H1 (cell line): ENCODE measurements at regions not wholly inside any gene's neighbourhood (a gene's known extent, or its start where the extent isn't known, plus 50 kb on each side); places are given as distances from the start of the nearest gene placed in this dataset.

Experiments used
- CTCF ChIA-PET: fragments of 300-600 bp; sonication (Branson Sonifier 250); formaldehyde crosslinking; loops from one replicate; lab custom pipeline; 2021; ENCODE audit not compliant: partially characterized antibody; lab: Charles Lee
- POLR2A ChIA-PET: fragments of 300-600 bp; sonication (Branson Sonifier 250); formaldehyde crosslinking; loops from one replicate; lab custom pipeline; 2021; ENCODE audit warnings: inconsistent platforms; ENCODE audit not compliant: partially characterized antibody; lab: Charles Lee
- DNase-seq, 2 experiments: peaks; one replicate each; pipeline versions ENCODE4 v3.0.0 to v3.0.0-alpha.2; 2010 to 2022; ENCODE audit warnings: low spot score in 2 of 2, low read depth in 1 of 2, mixed read lengths in 1 of 2
- FAIRE-seq: peaks from 2 replicates; lab custom pipeline; 2011; peaks lifted over from hg19 to GRCh38; lab: Jason Lieb, UNC
- H2AFZ ChIP-seq: 2 replicates; pipeline ENCODE4 v1.8.1; 2012; ENCODE audit warnings: low read length, inconsistent platforms
- H2AK5ac ChIP-seq: 2 replicates; pipeline ENCODE4 v1.6.1; 2013; ENCODE audit warnings: low read depth, low read length
- H2BK120ac ChIP-seq: replicated peaks from 2 replicates; pipeline ENCODE3; 2013; ENCODE audit warnings: low read depth, low read length, inconsistent platforms
- H2BK12ac ChIP-seq: 2 replicates; pipeline ENCODE4 v1.6.1; 2013; ENCODE audit warnings: low read depth, low read length
- H2BK15ac ChIP-seq: 2 replicates; pipeline ENCODE4 v1.6.1; 2013; ENCODE audit warnings: low read length
- H2BK20ac ChIP-seq: 2 replicates; pipeline ENCODE4 v1.6.1; 2013; ENCODE audit warnings: low read length
- H2BK5ac ChIP-seq: 2 replicates; pipeline ENCODE4 v1.6.1; 2013; ENCODE audit warnings: low read depth, low read length
- H3K14ac ChIP-seq: 2 replicates; pipeline ENCODE4 v1.6.1; 2013; ENCODE audit warnings: inconsistent platforms; ENCODE audit not compliant: insufficient read length
- H3K18ac ChIP-seq: 2 replicates; pipeline ENCODE4 v1.6.1; 2013; ENCODE audit warnings: low read length; ENCODE audit errors: extremely low read depth
- H3K23ac ChIP-seq: 2 replicates; pipeline ENCODE4 v1.6.1; 2013; ENCODE audit warnings: inconsistent platforms; ENCODE audit not compliant: insufficient read length
- H3K23me2 ChIP-seq: 2 replicates; pipeline ENCODE4 v1.6.1; 2013; ENCODE audit warnings: low read depth, low read length
- H3K27ac ChIP-seq: 2 replicates; pipeline ENCODE4 v1.6.1; 2011; ENCODE audit warnings: low read depth, low read length, inconsistent platforms
- H3K27me3 ChIP-seq, 4 experiments: replicated peaks in 1 of 4; 1 replicate in 1 of 4; 2 replicates in 3 of 4; pipeline versions ENCODE4 v1.6.1 to v1.8.1; 2011 to 2013; ENCODE audit warnings: low read length in 3 of 4, mild to moderate bottlenecking in 3 of 4, inconsistent platforms in 2 of 4, mixed read lengths in 2 of 4, moderate library complexity in 1 of 4; ENCODE audit not compliant: control insufficient read depth in 3 of 4, insufficient read depth in 3 of 4; ENCODE audit errors: extremely low read depth in 1 of 4
- H3K36me3 ChIP-seq, 4 experiments: 2 replicates each; pipeline versions ENCODE4 v1.6.1 to v1.8.1; 2011 to 2013; ENCODE audit warnings: mild to moderate bottlenecking in 4 of 4, low read length in 3 of 4, moderate library complexity in 2 of 4, control low read depth in 1 of 4, inconsistent platforms in 1 of 4; ENCODE audit not compliant: insufficient read depth in 4 of 4, control insufficient read depth in 2 of 4
- H3K4ac ChIP-seq: replicated peaks from 2 replicates; pipeline ENCODE3; 2013; ENCODE audit warnings: low read length, low read depth, mixed read lengths, inconsistent platforms; ENCODE audit not compliant: insufficient read length
- H3K4me1 ChIP-seq, 4 experiments: replicated peaks in 1 of 4; 1 replicate in 1 of 4; 2 replicates in 3 of 4; pipeline versions ENCODE4 v1.6.1 to v1.8.1; 2011 to 2013; ENCODE audit warnings: low read length in 3 of 4, inconsistent platforms in 2 of 4, mixed read lengths in 1 of 4; ENCODE audit not compliant: insufficient read depth in 4 of 4, control insufficient read depth in 3 of 4
- H3K4me2 ChIP-seq, 2 experiments: 2 replicates each; pipeline versions ENCODE4 v1.6.1 to v1.8.1; 2011 to 2013; ENCODE audit warnings: low read depth in 2 of 2, low read length in 2 of 2, control low read depth in 1 of 2, inconsistent platforms in 1 of 2, mild to moderate bottlenecking in 1 of 2; ENCODE audit not compliant: insufficient read depth in 1 of 2
- H3K4me3 ChIP-seq, 4 experiments: fragments of 200-600, 300-600 bp in 1 of 4; sonication (generic), shearing (Covaris generic), sonication (Bioruptor Twin) in 1 of 4; 2 replicates each; pipeline versions ENCODE4 v1.5.1 to v1.8.1; 2011 to 2016; ENCODE audit warnings: low read length in 4 of 4, low read depth in 3 of 4, control low read depth in 2 of 4, inconsistent platforms in 2 of 4, mild to moderate bottlenecking in 2 of 4, mixed read lengths in 1 of 4, moderate library complexity in 1 of 4; ENCODE audit not compliant: insufficient read depth in 2 of 4; ENCODE audit errors: extremely low read depth in 1 of 4
- H3K56ac ChIP-seq: replicated peaks from 2 replicates; pipeline ENCODE3; 2013; ENCODE audit warnings: low read depth, mild to moderate bottlenecking, mixed read lengths, low read length, inconsistent platforms; ENCODE audit not compliant: insufficient read length
- H3K79me1 ChIP-seq: 2 replicates; pipeline ENCODE4 v1.6.1; 2013; ENCODE audit warnings: low read depth, low read length, control low read depth
- H3K79me2 ChIP-seq, 2 experiments: 2 replicates each; pipeline versions ENCODE4 v1.6.1 to v1.8.1; 2012 to 2013; ENCODE audit warnings: low read length in 2 of 2, mild to moderate bottlenecking in 2 of 2, inconsistent platforms in 1 of 2; ENCODE audit not compliant: insufficient read depth in 2 of 2, control insufficient read depth in 1 of 2
- H3K9ac ChIP-seq, 4 experiments: replicated peaks in 1 of 4; 1 replicate in 1 of 4; 2 replicates in 3 of 4; pipeline versions ENCODE4 v1.6.1 to v1.8.1; 2011 to 2013; ENCODE audit warnings: low read depth in 3 of 4, low read length in 3 of 4, control low read depth in 2 of 4, mild to moderate bottlenecking in 2 of 4, moderate library complexity in 2 of 4, inconsistent platforms in 1 of 4; ENCODE audit errors: extremely low read depth in 1 of 4
- H3K9me3 ChIP-seq, 2 experiments: 2 replicates each; pipeline versions ENCODE4 v1.6.1 to v1.8.1; 2012 to 2013; ENCODE audit warnings: mild to moderate bottlenecking in 2 of 2, moderate library complexity in 2 of 2, control low read depth in 1 of 2, inconsistent platforms in 1 of 2, low read depth in 1 of 2, low read length in 1 of 2, mixed read lengths in 1 of 2; ENCODE audit not compliant: insufficient read depth in 2 of 2
- H4K20me1 ChIP-seq, 2 experiments: replicated peaks in 1 of 2; 2 replicates each; pipeline versions ENCODE3 to v1.8.1; 2011 to 2013; ENCODE audit warnings: inconsistent platforms in 2 of 2, low read length in 2 of 2, mild to moderate bottlenecking in 1 of 2; ENCODE audit not compliant: insufficient read depth in 2 of 2, control insufficient read depth in 1 of 2
- H4K5ac ChIP-seq: 2 replicates; pipeline ENCODE4 v1.6.1; 2013; ENCODE audit warnings: low read length, low read depth, mixed read lengths, inconsistent platforms; ENCODE audit not compliant: insufficient read length
- H4K8ac ChIP-seq: 2 replicates; pipeline ENCODE4 v1.8.0; 2013; ENCODE audit warnings: mild to moderate bottlenecking, moderate library complexity, low read length, inconsistent platforms; ENCODE audit not compliant: insufficient read depth; ENCODE audit errors: extremely low read depth
- H4K91ac ChIP-seq: replicated peaks from 2 replicates; pipeline ENCODE3; 2013; ENCODE audit warnings: low read length, mixed read lengths, inconsistent platforms; ENCODE audit not compliant: insufficient read length
- BACH1 ChIP-seq: IDR thresholded peaks from 2 replicates; pipeline ENCODE4 v1.6.1; 2012; ENCODE audit warnings: low read length, improper control_type of control experiment
- CBX8 ChIP-seq: fragments of 300-800, 300-1000 bp; sonication (generic); IDR thresholded peaks from 2 replicates; pipeline ENCODE4 v1.7.1; 2016; ENCODE audit warnings: low read depth, low read length, borderline replicate concordance
- GTF2F1 ChIP-seq: IDR thresholded peaks from 2 replicates; pipeline ENCODE4 v1.6.1; 2012; ENCODE audit warnings: low read depth, low read length, improper control_type of control experiment, borderline replicate concordance
- MAFK ChIP-seq: IDR thresholded peaks from 2 replicates; pipeline ENCODE4 v1.6.1; 2012; ENCODE audit warnings: low read depth, mild to moderate bottlenecking, improper control_type of control experiment, low read length
- NRF1 ChIP-seq: IDR thresholded peaks from 2 replicates; pipeline ENCODE4 v1.6.1; 2011; ENCODE audit warnings: mild to moderate bottlenecking, low read depth, low read length, improper control_type of control experiment
- RAD21 ChIP-seq, 2 experiments: IDR thresholded peaks in 1 of 2; conservative IDR thresholded peaks in 1 of 2; 2 replicates each; pipeline ENCODE4 v1.6.1; 2011; ENCODE audit warnings: low read depth in 2 of 2, low read length in 2 of 2, improper control_type of control experiment in 1 of 2, inconsistent platforms in 1 of 2, mild to moderate bottlenecking in 1 of 2, moderate library complexity in 1 of 2
- SIX5 ChIP-seq: IDR thresholded peaks from 2 replicates; pipeline ENCODE4 v1.6.1; 2011; ENCODE audit warnings: mild to moderate bottlenecking, low read depth, low read length
- SRF ChIP-seq: IDR thresholded peaks from 2 replicates; pipeline ENCODE4 v1.6.1; 2011; ENCODE audit warnings: mild to moderate bottlenecking, low read depth, low read length, moderate library complexity
- WGBS, 2 experiments: shearing (Covaris generic) in 1 of 2; methylation state at CpG; one replicate each; pipeline versions ENCODE4 v1.1.6 to v1.1.7; 2013 to 2015; ENCODE audit warnings: low lambda C conversion rate in 2 of 2, mixed read lengths in 2 of 2, inconsistent platforms in 1 of 2, low coverage in 1 of 2, missing lambda C conversion rate in 1 of 2; ENCODE audit not compliant: insufficient replicate concordance in 2 of 2, insufficient coverage in 1 of 2, insufficient read length in 1 of 2; ENCODE audit errors: extremely low coverage in 1 of 2, missing lambda C conversion rate in 1 of 2; 5-methylcytosine and 5-hydroxymethylcytosine counted together

DNA sequence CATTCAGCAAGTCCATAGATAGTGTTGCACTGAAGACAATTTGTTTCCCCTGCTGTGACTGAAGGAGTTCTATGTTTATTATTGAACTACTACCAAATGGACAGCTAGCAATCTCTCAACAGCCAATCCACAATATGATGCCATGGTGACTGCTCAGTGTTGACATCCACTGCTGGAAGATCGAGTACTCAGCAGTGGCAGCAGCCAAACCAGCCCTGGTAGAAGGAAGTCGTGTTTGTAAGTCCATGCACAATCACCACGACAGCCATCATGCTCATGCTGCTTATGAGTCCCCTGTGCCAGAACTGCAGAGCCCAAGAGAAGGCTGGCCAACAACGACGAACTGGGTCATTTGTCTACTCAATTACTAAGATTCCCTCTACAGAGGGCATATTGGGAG, 66.4 kb downstream of the OSR1 start:
- no peak overlapping the region for H2BK20ac ChIP-seq
- H2BK12ac ChIP-seq: no peak overlapping the region
- no peaks in the 10 kb centered on the region for H3K9me3 ChIP-seq
- no peaks in the 10 kb centered on the region for H3K23me2 ChIP-seq
- no peak overlapping the region for H2BK15ac ChIP-seq
- H3K18ac ChIP-seq: no peak overlapping the region
- H2AK5ac ChIP-seq: no peak overlapping the region
- no peak overlapping the region for H3K56ac ChIP-seq
- H2BK120ac ChIP-seq: no peak overlapping the region
- no peak overlapping the region for H2AFZ ChIP-seq
- no peaks in the 10 kb centered on the region for H3K36me3 ChIP-seq
- FAIRE-seq: no peak
- H4K20me1 ChIP-seq: no peaks in the 10 kb centered on the region
- H3K4me2 ChIP-seq: no peak overlapping the region
- H3K9ac ChIP-seq: no peak overlapping the region; a peak in 1 of 7 replicates
- no peak for DNase-seq
- H3K79me2 ChIP-seq: no peaks in the 10 kb centered on the region
- no peak overlapping the region for H4K5ac ChIP-seq
- H4K91ac ChIP-seq: no peak overlapping the region
- H3K27ac ChIP-seq: no peak overlapping the region
- no peak overlapping the region for H3K4me3 ChIP-seq
- ChIA-PET POLR2A (no interaction called here), CTCF (no interaction called here)
- H2BK5ac ChIP-seq: no peak overlapping the region
- no peaks in the 10 kb centered on the region for H3K27me3 ChIP-seq
- 84% methylated on average over 5 of the region's 5 CpGs; no CpG with 5 or more reads in 1 of the 2 experiments for WGBS, 2 experiments
- H3K23ac ChIP-seq: no peak overlapping the region
- TF ChIP-seq NRF1: no peak
- TF ChIP-seq MAFK: no peak
- no peak for TF ChIP-seq GTF2F1
- TF ChIP-seq SIX5: no peak
- TF ChIP-seq RAD21 (IDR thresholded peaks at IDR 0.05 in 1 of 2, conservative IDR thresholded peaks at IDR 0.05 in 1 of 2; ENCODE audit: low read depth in 2 of 2, low read length in 2 of 2): no peak
- TF ChIP-seq BACH1: no peak
- TF ChIP-seq CBX8: no peak
- TF ChIP-seq SRF: no peak
- TF ChIP-seq, all 59 proteins: peak for 0
- Histone ChIP-seq H3K4me1 (no peaks in the 10 kb centered on the region), H3K14ac (no peak overlapping the region), H3K79me1 (no peaks in the 10 kb centered on the region), H4K8ac (no peak overlapping the region), H3K4ac (no peak overlapping the region)
